ENCODE measurements at regions not wholly inside any gene's neighbourhood (a gene's known extent, or its start where the extent isn't known, plus 50 kb on each side); places are given as distances from the start of the nearest gene placed in this dataset.

DNA sequence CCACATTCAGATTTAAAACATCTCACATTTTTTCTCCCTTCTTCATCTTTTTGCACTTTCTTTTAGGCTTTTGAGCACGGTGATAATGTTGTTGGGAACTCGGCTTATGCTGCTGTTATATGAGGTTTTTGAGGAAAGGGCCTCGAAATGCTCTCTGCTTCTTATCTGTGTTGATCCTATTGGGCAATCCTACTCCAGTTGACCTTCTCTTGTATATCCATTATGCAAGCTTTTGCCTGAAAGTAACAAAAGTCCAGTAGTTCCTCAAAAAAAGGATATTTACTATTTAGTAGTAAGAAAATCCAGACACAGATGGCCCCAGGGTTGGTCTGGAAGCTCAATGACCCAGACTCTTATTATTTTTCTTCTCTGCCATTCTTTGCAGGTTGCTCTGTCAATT is 57.7 kb upstream of the SPANXB1 start:
- Mint-ChIP-seq H3K27me3 (ENCODE audit: low read depth) (no peaks in the 10 kb centered on the region), H3K4me1 (ENCODE audit: low read depth) (no peaks in the 10 kb centered on the region)

DNA sequence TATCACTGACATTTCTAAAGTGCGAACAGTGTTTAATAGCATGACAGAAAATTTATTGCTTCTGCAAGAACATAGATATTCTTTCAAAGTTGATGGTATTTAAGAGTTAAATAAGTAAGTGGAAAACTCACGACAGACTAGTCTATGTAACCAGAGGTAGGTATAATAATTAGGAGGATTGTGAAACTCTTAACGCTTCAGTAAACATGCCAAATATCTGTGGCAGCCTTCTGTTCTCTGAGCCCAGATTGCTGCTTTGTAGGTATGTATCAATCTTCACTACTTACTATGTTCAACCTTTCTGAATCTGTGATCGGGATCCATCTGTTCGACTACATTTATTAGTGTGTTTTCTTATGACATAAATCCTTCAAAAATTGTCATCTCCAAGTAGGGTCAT is 53.6 kb upstream of the SPANXB1 start:
- Mint-ChIP-seq H3K4me1 (ENCODE audit: low read depth) (no peaks in the 10 kb centered on the region), H3K9me3 (no peaks in the 10 kb centered on the region), H3K36me3 (ENCODE audit: low read depth) (no peaks in the 10 kb centered on the region), H3K27me3 (ENCODE audit: low read depth) (no peaks in the 10 kb centered on the region), H3K27ac (no peak overlapping the region), H3K4me3 (no peak overlapping the region)

More for the DNA sequence above, 57.7 kb upstream of the SPANXB1 start:
- Mint-ChIP-seq H3K9me3 (no peaks in the 10 kb centered on the region), H3K36me3 (ENCODE audit: low read depth) (no peaks in the 10 kb centered on the region), H3K4me3 (no peak overlapping the region), H3K27ac (no peak overlapping the region)

DNA sequence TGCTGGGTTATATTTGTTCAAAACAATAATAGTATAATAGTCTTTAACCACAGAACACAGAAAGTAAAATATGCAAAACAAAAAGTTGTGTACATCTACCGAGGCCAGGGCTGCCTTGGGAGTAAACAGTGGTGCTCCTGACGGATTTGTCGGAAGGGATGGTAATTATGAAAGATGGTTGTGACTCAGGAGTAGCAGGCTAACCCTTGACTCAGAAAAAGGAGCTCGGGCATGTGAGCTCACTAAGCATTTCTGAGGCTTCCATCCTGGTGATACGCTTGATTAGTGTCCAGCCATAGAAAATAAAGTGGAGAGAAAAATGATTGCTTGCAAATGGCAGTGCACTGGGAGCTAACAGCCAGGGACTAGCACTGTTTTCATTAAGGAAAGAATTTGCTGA is 53.2 kb upstream of the SPANXB1 start:
- H3K36me3 Mint-ChIP-seq (ENCODE audit: low read depth) = no peaks in the 10 kb centered on the region
- H3K9me3 Mint-ChIP-seq = no peaks in the 10 kb centered on the region
- H3K27me3 Mint-ChIP-seq (ENCODE audit: low read depth) = no peaks in the 10 kb centered on the region
- no peak overlapping the region for H3K27ac Mint-ChIP-seq
- H3K4me1 Mint-ChIP-seq (ENCODE audit: low read depth) = no peaks in the 10 kb centered on the region
- H3K4me3 Mint-ChIP-seq = no peak overlapping the region
